ENCODE measurements at regions not wholly inside any gene's neighbourhood (a gene's known extent, or its start where the extent isn't known, plus 50 kb on each side); places are given as distances from the start of the nearest gene placed in this dataset. TPM values are rescaled to one million over a fixed set of nuclear protein-coding genes. Genes with fewer than 3 reads are reported as not detected.

Small RNAs in the stretch of these regions (microRNA-seq; reads per million reads assigned to microRNA genes)
- not detected for gene RNU6-274P (ENCODE audit: insufficient read depth, insufficient read length)

Small RNAs in the stretch of these regions (small RNA-seq; reads per million reads assigned to genes)
- 0 to 4.8 (median 0.04) reads per million in 5 experiments for gene RNU6-274P

Measured in IMR-90 (cell line).